Esophagus (tissue), 2 donors: ENCODE measurements at regions not wholly inside any gene's neighbourhood (a gene's known extent, or its start where the extent isn't known, plus 50 kb on each side); places are given as distances from the start of the nearest gene placed in this dataset.

Experiments
- H3K27ac ChIP-seq, 2 donors: one replicate each; pipeline ENCODE4 v1.5.1; 2013; ENCODE audit warnings: low read depth in 2 of 2, mild to moderate bottlenecking in 2 of 2, inconsistent platforms in 1 of 2, low read length in 1 of 2, moderate library complexity in 1 of 2
- H3K27me3 ChIP-seq, 2 donors: one replicate each; pipeline ENCODE4 v1.6.1; 2013; ENCODE audit warnings: low read length in 2 of 2, control low read depth in 1 of 2, mild to moderate bottlenecking in 1 of 2; ENCODE audit not compliant: insufficient read depth in 2 of 2, control insufficient read depth in 1 of 2
- H3K36me3 ChIP-seq, 2 donors: one replicate each; pipeline ENCODE4 v1.6.1; 2013; ENCODE audit warnings: low read length in 1 of 2; ENCODE audit not compliant: control insufficient read depth in 2 of 2, insufficient read depth in 2 of 2
- H3K4me1 ChIP-seq, 2 donors: one replicate each; pipeline ENCODE4 v1.6.1; 2013; ENCODE audit warnings: low read length in 1 of 2; ENCODE audit not compliant: control insufficient read depth in 2 of 2, insufficient read depth in 2 of 2
- H3K4me3 ChIP-seq, 2 donors: one replicate each; pipeline ENCODE4 v1.5.1; 2013; ENCODE audit warnings: low read length in 2 of 2, mild to moderate bottlenecking in 2 of 2, low read depth in 1 of 2, moderate library complexity in 1 of 2
- H3K9me3 ChIP-seq, 2 donors: one replicate each; pipeline ENCODE4 v1.6.1; 2013; ENCODE audit warnings: mild to moderate bottlenecking in 2 of 2, low read depth in 1 of 2, low read length in 1 of 2, moderate library complexity in 1 of 2; ENCODE audit not compliant: control insufficient read depth in 2 of 2, insufficient read depth in 1 of 2
- WGBS, 2 donors: extraction: QIAGEN DNeasy Blood & Tissue Kit; methylation state at CpG; one replicate each; pipeline ENCODE4 v1.1.7; 2013; 5-methylcytosine and 5-hydroxymethylcytosine counted together
- donor health status: healthy with polysubstance abuse.
- donor health status: Bipolar disorder and iron deficiency.

GRCh38 chr1:113253590-113253989, 136.7 kb upstream of the MAGI3 start:
- no peaks in the 10 kb centered on the region for H3K36me3 ChIP-seq
- H3K27ac ChIP-seq: peak overlapping the region; percentile 21 to 64
- H3K4me3 ChIP-seq: no peak overlapping the region
- 53 to 60% methylated on average over 2 of the region's 2 CpGs for WGBS, 2 donors
- H3K27me3 ChIP-seq: peaks cover 0 to 3% of the 10 kb centered on the region in 2 donors
- peaks cover 2 to 15% of the 10 kb centered on the region in 2 donors for H3K4me1 ChIP-seq
- no peaks in the 10 kb centered on the region for H3K9me3 ChIP-seq

- Histone ChIP-seq H3K9me3 (no peaks in the 10 kb centered on the region), H3K4me1 (peaks cover 2 to 15% of the 10 kb centered on the region in 2 donors), H3K36me3 (no peaks in the 10 kb centered on the region), H3K27ac (peak overlapping the region; percentile 94), H3K4me3 (no peak overlapping the region), H3K27me3 (peaks cover 0 to 3% of the 10 kb centered on the region in 2 donors)
- WGBS, 2 donors: 33% methylated on average over 7 of the region's 7 CpGs
Measured at GRCh38 chr1:113255038-113255719, 135.1 kb upstream of the MAGI3 start.

GRCh38 chr1:113255720-113256347, 134.5 kb upstream of the MAGI3 start:
- Histone ChIP-seq H3K27ac (peak overlapping the region; percentile 94), H3K4me3 (peak overlapping the region in 1 of 2 donors; percentile 22), H3K36me3 (no peaks in the 10 kb centered on the region), H3K4me1 (peaks cover 2 to 15% of the 10 kb centered on the region in 2 donors), H3K9me3 (no peaks in the 10 kb centered on the region), H3K27me3 (peaks cover 0 to 3% of the 10 kb centered on the region in 2 donors)
- 33 to 34% methylated on average over 8 of the region's 8 CpGs for WGBS, 2 donors

DNA sequence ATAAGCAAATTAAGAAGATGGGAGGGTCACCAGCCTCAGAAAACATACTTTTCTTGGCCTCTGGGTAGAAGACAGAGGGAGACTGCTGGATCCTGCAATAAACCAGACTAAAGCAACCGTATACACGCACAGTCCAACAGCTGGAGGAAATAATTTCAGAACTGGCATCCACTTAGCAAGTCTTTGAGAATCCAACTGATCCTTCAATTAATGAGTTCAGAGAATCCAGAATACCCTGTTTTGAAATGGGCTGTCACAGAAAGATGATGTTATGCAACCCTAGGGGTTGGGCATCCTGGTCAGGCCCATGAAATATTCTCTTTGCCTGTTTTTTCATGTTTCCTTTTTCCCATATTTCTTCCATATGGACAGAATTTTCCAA, 134.0 kb upstream of the MAGI3 start:
- peak overlapping the region in 1 of 2 donors; percentile 22 for H3K4me3 ChIP-seq
- WGBS, 2 donors: 37 to 60% methylated on average over 2 of the region's 2 CpGs

GRCh38 chr1:113259988-113260387, 130.3 kb upstream of the MAGI3 start:
- Histone ChIP-seq H3K4me3 (no peak overlapping the region), H3K27me3 (no peaks in the 10 kb centered on the region), H3K36me3 (no peaks in the 10 kb centered on the region), H3K9me3 (no peaks in the 10 kb centered on the region), H3K4me1 (no peaks in the 10 kb centered on the region), H3K27ac (no peak overlapping the region)
- 93 to 95% methylated on average over 2 of the region's 2 CpGs for WGBS, 2 donors

More for the DNA sequence above, 134.0 kb upstream of the MAGI3 start:
- no peaks in the 10 kb centered on the region for H3K36me3 ChIP-seq
- no peaks in the 10 kb centered on the region for H3K9me3 ChIP-seq
- peaks cover 2 to 15% of the 10 kb centered on the region in 2 donors for H3K4me1 ChIP-seq
- peak overlapping the region; percentile 92 to 94 for H3K27ac ChIP-seq
- peaks cover 0 to 3% of the 10 kb centered on the region in 2 donors for H3K27me3 ChIP-seq

GRCh38 chr1:113265196-113265595, 125.1 kb upstream of the MAGI3 start:
- 80 to 90% methylated on average over 2 of the region's 2 CpGs for WGBS, 2 donors
- no peaks in the 10 kb centered on the region for H3K36me3 ChIP-seq
- H3K27me3 ChIP-seq: no peaks in the 10 kb centered on the region
- no peak overlapping the region for H3K4me3 ChIP-seq
- no peaks in the 10 kb centered on the region for H3K9me3 ChIP-seq
- H3K4me1 ChIP-seq: peaks cover 0 to 6% of the 10 kb centered on the region in 2 donors
- H3K27ac ChIP-seq: no peak overlapping the region

DNA sequence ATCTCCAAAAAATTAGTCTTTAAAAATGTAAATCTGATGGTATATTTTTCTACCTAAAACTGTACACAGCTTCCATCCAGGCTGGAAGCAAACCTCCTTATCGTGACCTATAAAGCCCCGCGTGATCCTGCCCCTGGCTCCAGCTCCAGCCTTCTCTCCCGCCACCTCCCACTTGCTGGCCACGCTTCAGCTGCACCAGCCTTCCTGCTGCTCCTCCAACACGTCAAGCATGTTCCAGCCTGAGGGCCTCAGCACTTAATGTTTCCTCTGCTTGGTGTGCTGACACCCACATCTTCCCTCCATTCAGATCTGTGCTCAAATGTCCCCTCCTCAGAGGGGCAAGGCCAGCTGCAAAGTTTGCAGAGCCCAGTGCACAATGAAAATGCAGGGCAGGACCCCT, 123.5 kb upstream of the MAGI3 start:
- H3K4me3 ChIP-seq: no peak overlapping the region
- 50 to 75% methylated on average over 6 of the region's 6 CpGs for WGBS, 2 donors
- peaks cover 0 to 6% of the 10 kb centered on the region in 2 donors for H3K4me1 ChIP-seq
- H3K9me3 ChIP-seq: no peaks in the 10 kb centered on the region
- no peak overlapping the region for H3K27ac ChIP-seq
- no peaks in the 10 kb centered on the region for H3K36me3 ChIP-seq
- no peaks in the 10 kb centered on the region for H3K27me3 ChIP-seq

DNA sequence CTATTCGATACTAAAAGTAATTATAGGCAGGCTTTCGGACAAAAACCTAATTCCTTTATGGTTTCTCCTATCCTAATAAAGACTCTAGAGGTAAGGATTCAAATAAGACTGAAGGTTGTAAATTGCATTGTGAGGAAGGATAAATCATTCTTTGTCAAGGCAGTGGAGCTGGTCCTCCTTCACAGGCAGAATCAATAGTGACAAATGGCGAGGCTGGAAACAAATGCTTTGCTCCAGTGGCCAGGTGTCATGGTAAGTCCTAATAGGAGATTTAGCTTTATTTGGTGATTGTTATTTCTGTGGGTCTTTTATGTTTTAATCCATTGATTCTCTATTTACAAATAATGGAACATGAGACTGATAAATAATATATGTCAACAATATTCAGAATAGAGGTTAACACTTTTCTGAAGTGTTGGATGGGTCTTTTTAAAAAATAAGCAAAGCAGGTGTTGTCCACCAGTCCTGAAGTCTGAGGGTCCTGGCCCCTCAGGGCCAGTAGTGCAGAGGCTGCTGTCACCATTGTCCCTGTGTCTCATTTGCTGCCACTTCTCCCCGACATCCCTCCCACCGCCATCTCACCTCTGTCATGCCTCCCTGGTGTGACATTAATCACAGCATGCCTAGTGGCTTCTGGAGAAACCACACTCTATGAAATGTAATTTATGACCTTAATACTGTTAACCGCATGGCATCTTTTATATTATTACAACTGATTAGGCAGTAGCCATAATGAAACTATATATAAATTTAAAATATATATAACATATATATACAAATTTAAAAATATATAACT, 120.9 kb upstream of the MAGI3 start:
- Histone ChIP-seq H3K36me3 (no peaks in the 10 kb centered on the region), H3K4me3 (no peak overlapping the region), H3K27ac (no peak overlapping the region), H3K27me3 (no peaks in the 10 kb centered on the region), H3K4me1 (peaks cover 0 to 6% of the 10 kb centered on the region in 2 donors), H3K9me3 (no peaks in the 10 kb centered on the region)
- 81 to 82% methylated on average over 6 of the region's 6 CpGs for WGBS, 2 donors

DNA sequence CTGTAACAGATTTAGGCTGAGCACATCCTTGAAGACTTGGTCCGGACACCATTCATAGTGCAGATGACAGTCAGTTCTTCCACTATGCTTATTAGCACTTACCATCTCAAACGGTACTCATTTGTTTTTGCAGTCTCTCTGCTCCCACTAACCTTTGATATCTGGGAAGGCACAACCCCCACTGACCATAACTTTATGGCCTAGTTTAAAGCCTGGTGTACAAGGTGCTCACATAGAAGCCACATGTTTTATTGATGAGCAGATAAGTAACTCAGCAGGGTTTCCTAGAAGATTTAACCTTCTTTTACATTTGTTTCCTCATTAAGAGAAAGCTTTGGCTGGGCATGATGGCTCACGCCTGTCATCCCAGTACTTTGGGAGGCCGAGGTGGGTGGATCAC, 119.3 kb upstream of the MAGI3 start:
- H3K4me1 ChIP-seq: peaks cover 0 to 6% of the 10 kb centered on the region in 2 donors
- no peak overlapping the region for H3K4me3 ChIP-seq

More for the DNA sequence above, 119.3 kb upstream of the MAGI3 start:
- H3K36me3 ChIP-seq: no peaks in the 10 kb centered on the region
- 78 to 83% methylated on average over 4 of the region's 4 CpGs for WGBS, 2 donors
- H3K27me3 ChIP-seq: no peaks in the 10 kb centered on the region
- no peak overlapping the region for H3K27ac ChIP-seq
- H3K9me3 ChIP-seq: no peaks in the 10 kb centered on the region
